SK-N-SH (cell line): ENCODE measurements at regions not wholly inside any gene's neighbourhood (a gene's known extent, or its start where the extent isn't known, plus 50 kb on each side); places are given as distances from the start of the nearest gene placed in this dataset.

Source experiments
- CTCF ChIA-PET: fragments of 300-600, 350-600 bp; formaldehyde crosslinking; extraction: SDS; loops from one replicate; lab custom pipeline; 2021; lab: Yijun Ruan, JAX
- POLR2A ChIA-PET: fragments of 350-600 bp; sonication (Branson Sonifier 250); formaldehyde crosslinking; extraction: SDS; loops from one replicate; lab custom pipeline; 2020; ENCODE audit warnings: antibody characterized with exemption, inconsistent platforms; lab: Yijun Ruan, JAX
- DNase-seq: peaks from one replicate; pipeline ENCODE4 v3.0.0; 2012
- H2AFZ ChIP-seq: fragments of 200-600 bp; sonication (generic); 2 replicates; pipeline ENCODE4 v1.8.1; 2016; ENCODE audit warnings: antibody characterized with exemption, mild to moderate bottlenecking, low read depth
- H3F3A ChIP-seq: fragments of 200-600 bp; sonication (generic); replicated peaks from 2 replicates; pipeline ENCODE3; 2016; ENCODE audit warnings: antibody characterized with exemption, mild to moderate bottlenecking; ENCODE audit not compliant: insufficient read depth
- H3K27ac ChIP-seq, 2 experiments: fragments of 200-500 bp in 1 of 2; fragments of 200-600 bp in 1 of 2; sonication (Bioruptor generic) in 1 of 2; sonication (generic), shearing (Covaris generic) in 1 of 2; 2 replicates each; pipeline versions ENCODE4 v1.5.1 to v1.6.1; 2014 to 2016; ENCODE audit warnings: low read depth in 2 of 2, inconsistent platforms in 1 of 2, low read length in 1 of 2, mild to moderate bottlenecking in 1 of 2, mixed read lengths in 1 of 2
- H3K27me3 ChIP-seq: fragments of 200-600 bp; sonication (generic), shearing (Covaris generic); 2 replicates; pipeline ENCODE4 v1.6.1; 2016; ENCODE audit warnings: mixed run types; ENCODE audit not compliant: insufficient read depth
- H3K36me3 ChIP-seq, 2 experiments: fragments of 200-500 bp in 1 of 2; fragments of 200-600 bp in 1 of 2; sonication (Bioruptor generic) in 1 of 2; sonication (generic) in 1 of 2; replicated peaks in 1 of 2; 2 replicates each; pipeline versions ENCODE3 to v1.5.1; 2014 to 2016; ENCODE audit warnings: low read length in 1 of 2, mild to moderate bottlenecking in 1 of 2; ENCODE audit not compliant: insufficient read depth in 2 of 2, control insufficient read depth in 1 of 2
- H3K4me1 ChIP-seq, 2 experiments: fragments of 200-500 bp in 1 of 2; fragments of 200-600 bp in 1 of 2; sonication (Bioruptor generic) in 1 of 2; sonication (generic), shearing (Covaris generic) in 1 of 2; 2 replicates each; pipeline versions ENCODE4 v1.5.1 to v1.6.1; 2014 to 2016; ENCODE audit warnings: low read depth in 1 of 2, low read length in 1 of 2, mixed run types in 1 of 2; ENCODE audit not compliant: insufficient read depth in 2 of 2, control insufficient read depth in 1 of 2
- H3K4me2 ChIP-seq: fragments of 200-600 bp; sonication (generic), shearing (Covaris generic); 2 replicates; pipeline ENCODE4 v1.6.1; 2017; ENCODE audit warnings: mixed run types
- H3K4me3 ChIP-seq, 2 experiments: fragments of 200-500 bp in 1 of 2; fragments of 200-600 bp in 1 of 2; sonication (Bioruptor generic) in 1 of 2; sonication (generic), shearing (Covaris generic) in 1 of 2; 2 replicates each; pipeline versions ENCODE4 v1.5.1 to v1.8.1; 2014 to 2016; ENCODE audit warnings: low read depth in 2 of 2, inconsistent platforms in 1 of 2, low read length in 1 of 2, mild to moderate bottlenecking in 1 of 2, mixed read lengths in 1 of 2, moderate library complexity in 1 of 2
- H3K79me2 ChIP-seq: fragments of 200-600 bp; sonication (generic); 2 replicates; pipeline ENCODE4 v1.8.1; 2017; ENCODE audit warnings: mild to moderate bottlenecking; ENCODE audit not compliant: insufficient read depth
- H3K9ac ChIP-seq: fragments of 200-600 bp; sonication (generic); 2 replicates; pipeline ENCODE4 v1.6.1; 2017; ENCODE audit warnings: mixed run types
- H3K9me2 ChIP-seq: fragments of 200-600 bp; sonication (generic); 2 replicates; pipeline ENCODE4 v1.6.1; 2017; ENCODE audit warnings: mixed run types
- H3K9me3 ChIP-seq: fragments of 200-600 bp; sonication (generic); 2 replicates; pipeline ENCODE4 v1.6.1; 2017; ENCODE audit warnings: mixed run types, mild to moderate bottlenecking, moderate library complexity
- H4K20me1 ChIP-seq: fragments of 200-600 bp; sonication (generic); 2 replicates; pipeline ENCODE4 v1.6.1; 2017; ENCODE audit warnings: mild to moderate bottlenecking, mixed run types; ENCODE audit not compliant: insufficient read depth
- CHD2 ChIP-seq: fragments of 150-350 bp; IDR thresholded peaks from 2 replicates; pipeline ENCODE4 v1.6.1; 2018; ENCODE audit warnings: low read length; ENCODE audit not compliant: partially characterized antibody
- ELF1 ChIP-seq: IDR thresholded peaks from 2 replicates; pipeline ENCODE4 v1.4.0; 2012
- EP300 ChIP-seq, 2 experiments: IDR thresholded peaks; 2 replicates each; pipeline versions ENCODE4 v1.4.0 to v1.6.1; 2012; ENCODE audit warnings: borderline replicate concordance in 1 of 2, low read depth in 1 of 2, low read length in 1 of 2
- FOSL2 ChIP-seq: IDR thresholded peaks from 2 replicates; pipeline ENCODE4 v1.4.0; 2012; ENCODE audit warnings: low read depth, mild to moderate bottlenecking, moderate library complexity, borderline replicate concordance
- FOXM1 ChIP-seq: IDR thresholded peaks from 2 replicates; pipeline ENCODE4 v1.4.0; 2012; ENCODE audit warnings: low read depth, mild to moderate bottlenecking
- GATA2 ChIP-seq: sonication (generic); formaldehyde crosslinking; IDR thresholded peaks from 2 replicates; pipeline ENCODE4 v1.5.0; 2020; ENCODE audit warnings: mild to moderate bottlenecking, missing genetic modification reagents
- JUND ChIP-seq: IDR thresholded peaks from 2 replicates; pipeline ENCODE4 v1.4.0; 2012
- MEF2A ChIP-seq: IDR thresholded peaks from 2 replicates; pipeline ENCODE4 v1.4.0; 2012; ENCODE audit warnings: low read depth, borderline replicate concordance
- MXI1 ChIP-seq: IDR thresholded peaks from 2 replicates; pipeline ENCODE4 v1.6.1; 2012; ENCODE audit warnings: mild to moderate bottlenecking, low read depth, low read length, improper control_type of control experiment
- NFIC ChIP-seq: IDR thresholded peaks from 2 replicates; pipeline ENCODE4 v1.4.0; 2012; ENCODE audit warnings: borderline replicate concordance
- NRF1 ChIP-seq: IDR thresholded peaks from 2 replicates; pipeline ENCODE4 v1.6.1; 2012; ENCODE audit warnings: low read depth, mild to moderate bottlenecking, low read length
- POLR2AphosphoS5 ChIP-seq: IDR thresholded peaks from 2 replicates; pipeline ENCODE4 v1.6.1; 2012; ENCODE audit warnings: low read depth, low read length
- RAD21 ChIP-seq: IDR thresholded peaks from 2 replicates; pipeline ENCODE4 v1.6.1; 2012; ENCODE audit warnings: mild to moderate bottlenecking, low read length
- RFX5 ChIP-seq: IDR thresholded peaks from 2 replicates; pipeline ENCODE4 v1.6.1; 2012; ENCODE audit warnings: mild to moderate bottlenecking, improper control_type of control experiment, low read length
- RXRA ChIP-seq: IDR thresholded peaks from 2 replicates; pipeline ENCODE4 v1.4.0; 2012; ENCODE audit warnings: low read depth, mild to moderate bottlenecking, borderline replicate concordance
- SIN3A ChIP-seq: IDR thresholded peaks from 2 replicates; pipeline ENCODE4 v1.6.1; 2012; ENCODE audit warnings: low read depth, mild to moderate bottlenecking, low read length, moderate library complexity, borderline replicate concordance
- SMC3 ChIP-seq: IDR thresholded peaks from 2 replicates; pipeline ENCODE4 v1.6.1; 2012; ENCODE audit warnings: low read depth, low read length, improper control_type of control experiment
- TAF1 ChIP-seq: IDR thresholded peaks from 2 replicates; pipeline ENCODE4 v1.6.1; 2012; ENCODE audit warnings: low read depth, mild to moderate bottlenecking, low read length, moderate library complexity, borderline replicate concordance
- TCF12 ChIP-seq: IDR thresholded peaks from 2 replicates; pipeline ENCODE4 v1.4.0; 2012
- TEAD4 ChIP-seq: IDR thresholded peaks from 2 replicates; pipeline ENCODE4 v1.4.0; 2012; ENCODE audit warnings: mild to moderate bottlenecking, borderline replicate concordance; ENCODE audit not compliant: insufficient read depth
- YY1 ChIP-seq: IDR thresholded peaks from 2 replicates; pipeline ENCODE4 v1.4.0; 2012; ENCODE audit warnings: low read depth, mild to moderate bottlenecking
- WGBS: methylation state at CpG from one replicate; pipeline ENCODE4 v1.1.6; 2017; ENCODE audit warnings: low lambda C conversion rate; 5-methylcytosine and 5-hydroxymethylcytosine counted together
- TF ChIP-seq, protein P1 (sequence below): fragments of 150-350 bp; IDR thresholded peaks from 2 replicates; pipeline ENCODE4 v1.6.1; 2016; ENCODE audit warnings: mild to moderate bottlenecking, low read depth, low read length
- TF ChIP-seq, protein P2 (sequence below): IDR thresholded peaks from 2 replicates; pipeline ENCODE4 v1.4.0; 2012; ENCODE audit warnings: low read depth, borderline replicate concordance
- TF ChIP-seq, protein P3 (sequence below): fragments of 150-350 bp; IDR thresholded peaks from 2 replicates; pipeline ENCODE4 v1.6.1; 2017; ENCODE audit warnings: antibody characterized with exemption, low read length, low read depth, borderline replicate concordance
- TF ChIP-seq, protein P4 (sequence below): fragments of 200-600 bp; sonication (generic); IDR thresholded peaks from 2 replicates; pipeline ENCODE4 v1.6.1; 2017; ENCODE audit warnings: antibody characterized with exemption, mild to moderate bottlenecking, moderate library complexity
- TF ChIP-seq, protein P5 (sequence below): IDR thresholded peaks from 2 replicates; pipeline ENCODE4; 2012
- TF ChIP-seq, protein P6 (sequence below): IDR thresholded peaks from 2 replicates; pipeline ENCODE4 v1.4.0; 2012; ENCODE audit warnings: low read depth

DNA sequence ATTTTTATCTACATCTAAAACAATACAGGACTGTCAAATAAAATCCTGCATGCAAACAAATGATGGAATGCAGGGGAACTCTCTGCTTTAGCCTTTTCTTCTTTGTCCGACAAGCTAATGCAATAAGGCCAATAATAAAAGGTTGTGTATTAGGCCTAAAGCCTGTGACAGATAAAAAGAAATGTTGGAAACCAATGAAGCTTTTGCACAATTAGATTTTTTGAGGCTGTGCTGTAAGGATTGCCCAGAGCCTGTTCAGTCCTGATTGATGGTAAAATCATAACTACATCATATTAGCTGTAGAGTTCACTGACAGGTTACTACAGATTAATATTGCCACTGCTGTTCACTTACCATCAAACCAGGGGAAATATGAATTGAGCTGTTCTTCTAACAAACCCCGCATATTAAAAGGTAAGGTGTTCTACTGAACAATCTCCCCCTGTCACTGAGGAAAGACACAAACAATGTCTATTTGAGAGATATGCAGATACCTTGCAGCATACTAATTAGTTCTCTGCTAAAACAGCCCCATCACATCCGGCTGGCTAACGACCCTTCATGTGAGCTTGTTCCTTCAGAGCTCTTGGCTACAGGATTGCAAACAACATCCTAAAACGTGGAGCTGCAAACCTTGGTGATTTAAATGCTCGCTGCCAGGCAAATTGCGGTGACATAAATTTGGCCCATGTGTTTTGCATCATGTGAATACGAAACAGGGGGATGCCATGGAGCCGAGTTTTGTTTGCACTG, 305.4 kb downstream of the MTX2 start:
- WGBS, result 28% methylated on average over 9 of the region's 9 CpGs
- no peaks in the 10 kb centered on the region for H3F3A ChIP-seq
- H2AFZ ChIP-seq, result peak overlapping the region; percentile 5; the same call in 1 of the 2 replicates
- peaks cover 7 to 45% of the 10 kb centered on the region in 2 experiments for H3K4me1 ChIP-seq
- no peaks in the 10 kb centered on the region for H3K36me3 ChIP-seq
- H3K9me3 ChIP-seq, result no peaks in the 10 kb centered on the region
- DNase-seq, result peak; percentile 59
- no peak overlapping the region; a peak in 1 of 4 replicates for H3K4me3 ChIP-seq
- H3K79me2 ChIP-seq, result no peaks in the 10 kb centered on the region
- no peaks in the 10 kb centered on the region for H4K20me1 ChIP-seq
- no peaks in the 10 kb centered on the region for H3K9me2 ChIP-seq
- H3K27ac ChIP-seq, result peak overlapping the region; percentile 39 to 99; a peak in 3 of 4 replicates
- POLR2A ChIA-PET, result interaction anchor here (1.0 to 4.0 kb wide), 12 partner anchors 8 to 452 kb away, joined by 3 to 44 read pairs (median 6); partner anchors contain the start of genes HOXD8 and HOXD9
- H3K9ac ChIP-seq, result no peak overlapping the region
- CTCF ChIA-PET, result interaction anchor here (1.1 to 8.6 kb wide), 13 partner anchors 12 to 463 kb away, joined by 3 to 75 read pairs (median 9); partner anchors contain the start of gene HOXD9
- H3K4me2 ChIP-seq, result peak overlapping the region; percentile 46; the same call in 1 of the 2 replicates
- no peaks in the 10 kb centered on the region for H3K27me3 ChIP-seq
- no peak for TF ChIP-seq ELF1
- peak; percentile 42 for TF ChIP-seq RAD21
- TF ChIP-seq, protein P1, sequence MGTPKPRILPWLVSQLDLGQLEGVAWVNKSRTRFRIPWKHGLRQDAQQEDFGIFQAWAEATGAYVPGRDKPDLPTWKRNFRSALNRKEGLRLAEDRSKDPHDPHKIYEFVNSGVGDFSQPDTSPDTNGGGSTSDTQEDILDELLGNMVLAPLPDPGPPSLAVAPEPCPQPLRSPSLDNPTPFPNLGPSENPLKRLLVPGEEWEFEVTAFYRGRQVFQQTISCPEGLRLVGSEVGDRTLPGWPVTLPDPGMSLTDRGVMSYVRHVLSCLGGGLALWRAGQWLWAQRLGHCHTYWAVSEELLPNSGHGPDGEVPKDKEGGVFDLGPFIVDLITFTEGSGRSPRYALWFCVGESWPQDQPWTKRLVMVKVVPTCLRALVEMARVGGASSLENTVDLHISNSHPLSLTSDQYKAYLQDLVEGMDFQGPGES, result no peak
- TF ChIP-seq POLR2AphosphoS5, result peak; percentile 92
- peak; percentile 86 for TF ChIP-seq RXRA
- no peak for TF ChIP-seq TAF1
- TF ChIP-seq RFX5, result no peak
- TF ChIP-seq FOXM1, result peak; percentile 43; the same call in 1 of the 2 replicates
- TF ChIP-seq CHD2, result peak; percentile 65
- peak; percentile 77 for TF ChIP-seq TEAD4
- TF ChIP-seq, protein P2, sequence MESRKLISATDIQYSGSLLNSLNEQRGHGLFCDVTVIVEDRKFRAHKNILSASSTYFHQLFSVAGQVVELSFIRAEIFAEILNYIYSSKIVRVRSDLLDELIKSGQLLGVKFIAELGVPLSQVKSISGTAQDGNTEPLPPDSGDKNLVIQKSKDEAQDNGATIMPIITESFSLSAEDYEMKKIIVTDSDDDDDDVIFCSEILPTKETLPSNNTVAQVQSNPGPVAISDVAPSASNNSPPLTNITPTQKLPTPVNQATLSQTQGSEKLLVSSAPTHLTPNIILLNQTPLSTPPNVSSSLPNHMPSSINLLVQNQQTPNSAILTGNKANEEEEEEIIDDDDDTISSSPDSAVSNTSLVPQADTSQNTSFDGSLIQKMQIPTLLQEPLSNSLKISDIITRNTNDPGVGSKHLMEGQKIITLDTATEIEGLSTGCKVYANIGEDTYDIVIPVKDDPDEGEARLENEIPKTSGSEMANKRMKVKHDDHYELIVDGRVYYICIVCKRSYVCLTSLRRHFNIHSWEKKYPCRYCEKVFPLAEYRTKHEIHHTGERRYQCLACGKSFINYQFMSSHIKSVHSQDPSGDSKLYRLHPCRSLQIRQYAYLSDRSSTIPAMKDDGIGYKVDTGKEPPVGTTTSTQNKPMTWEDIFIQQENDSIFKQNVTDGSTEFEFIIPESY, result no peak
- TF ChIP-seq, protein P3, sequence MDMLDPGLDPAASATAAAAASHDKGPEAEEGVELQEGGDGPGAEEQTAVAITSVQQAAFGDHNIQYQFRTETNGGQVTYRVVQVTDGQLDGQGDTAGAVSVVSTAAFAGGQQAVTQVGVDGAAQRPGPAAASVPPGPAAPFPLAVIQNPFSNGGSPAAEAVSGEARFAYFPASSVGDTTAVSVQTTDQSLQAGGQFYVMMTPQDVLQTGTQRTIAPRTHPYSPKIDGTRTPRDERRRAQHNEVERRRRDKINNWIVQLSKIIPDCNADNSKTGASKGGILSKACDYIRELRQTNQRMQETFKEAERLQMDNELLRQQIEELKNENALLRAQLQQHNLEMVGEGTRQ, result no peak
- TF ChIP-seq NFIC, result peak; percentile 47; the same call in 1 of the 2 replicates
- TF ChIP-seq, protein P4, sequence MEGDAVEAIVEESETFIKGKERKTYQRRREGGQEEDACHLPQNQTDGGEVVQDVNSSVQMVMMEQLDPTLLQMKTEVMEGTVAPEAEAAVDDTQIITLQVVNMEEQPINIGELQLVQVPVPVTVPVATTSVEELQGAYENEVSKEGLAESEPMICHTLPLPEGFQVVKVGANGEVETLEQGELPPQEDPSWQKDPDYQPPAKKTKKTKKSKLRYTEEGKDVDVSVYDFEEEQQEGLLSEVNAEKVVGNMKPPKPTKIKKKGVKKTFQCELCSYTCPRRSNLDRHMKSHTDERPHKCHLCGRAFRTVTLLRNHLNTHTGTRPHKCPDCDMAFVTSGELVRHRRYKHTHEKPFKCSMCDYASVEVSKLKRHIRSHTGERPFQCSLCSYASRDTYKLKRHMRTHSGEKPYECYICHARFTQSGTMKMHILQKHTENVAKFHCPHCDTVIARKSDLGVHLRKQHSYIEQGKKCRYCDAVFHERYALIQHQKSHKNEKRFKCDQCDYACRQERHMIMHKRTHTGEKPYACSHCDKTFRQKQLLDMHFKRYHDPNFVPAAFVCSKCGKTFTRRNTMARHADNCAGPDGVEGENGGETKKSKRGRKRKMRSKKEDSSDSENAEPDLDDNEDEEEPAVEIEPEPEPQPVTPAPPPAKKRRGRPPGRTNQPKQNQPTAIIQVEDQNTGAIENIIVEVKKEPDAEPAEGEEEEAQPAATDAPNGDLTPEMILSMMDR, result no peak
- TF ChIP-seq MXI1, result peak; percentile 65
- no peak for TF ChIP-seq MEF2A
- TF ChIP-seq NRF1, result no peak
- TF ChIP-seq FOSL2, result peak; percentile 13; the same call in 1 of the 2 replicates
- peak; percentile 56; the same call in 1 of the 2 replicates for TF ChIP-seq JUND
- TF ChIP-seq, protein P5, sequence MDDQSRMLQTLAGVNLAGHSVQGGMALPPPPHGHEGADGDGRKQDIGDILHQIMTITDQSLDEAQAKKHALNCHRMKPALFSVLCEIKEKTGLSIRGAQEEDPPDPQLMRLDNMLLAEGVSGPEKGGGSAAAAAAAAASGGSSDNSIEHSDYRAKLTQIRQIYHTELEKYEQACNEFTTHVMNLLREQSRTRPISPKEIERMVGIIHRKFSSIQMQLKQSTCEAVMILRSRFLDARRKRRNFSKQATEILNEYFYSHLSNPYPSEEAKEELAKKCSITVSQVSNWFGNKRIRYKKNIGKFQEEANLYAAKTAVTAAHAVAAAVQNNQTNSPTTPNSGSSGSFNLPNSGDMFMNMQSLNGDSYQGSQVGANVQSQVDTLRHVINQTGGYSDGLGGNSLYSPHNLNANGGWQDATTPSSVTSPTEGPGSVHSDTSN, result peak; percentile 82
- TF ChIP-seq GATA2 (CRISPR knock-in tag), result peak; percentile 88
- TF ChIP-seq EP300 (IDR thresholded peaks at IDR 0.05; ENCODE audit: borderline replicate concordance in 1 of 2, low read depth in 1 of 2, low read length in 1 of 2), result peak; percentile 83 to 100
- TF ChIP-seq, protein P6, sequence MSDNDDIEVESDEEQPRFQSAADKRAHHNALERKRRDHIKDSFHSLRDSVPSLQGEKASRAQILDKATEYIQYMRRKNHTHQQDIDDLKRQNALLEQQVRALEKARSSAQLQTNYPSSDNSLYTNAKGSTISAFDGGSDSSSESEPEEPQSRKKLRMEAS, result no peak
- TF ChIP-seq YY1, result no peak
- TF ChIP-seq SIN3A, result peak; percentile 60; the same call in 1 of the 2 replicates
- peak; percentile 95 for TF ChIP-seq TCF12
- peak; percentile 15; the same call in 1 of the 2 replicates for TF ChIP-seq SMC3
